DOHH2 (cell line): ENCODE measurements at regions not wholly inside any gene's neighbourhood (a gene's known extent, or its start where the extent isn't known, plus 50 kb on each side); places are given as distances from the start of the nearest gene placed in this dataset.

ENCODE experiments used
- H3F3A ChIP-seq: fragments of 200-600 bp; sonication (generic), shearing (Covaris generic); 2 replicates; pipeline ENCODE4 v1.6.0; 2016; ENCODE audit warnings: antibody characterized with exemption, mild to moderate bottlenecking; ENCODE audit not compliant: control insufficient read depth, insufficient read depth
- H3K27ac ChIP-seq: fragments of 200-600 bp; sonication (generic); 2 replicates; pipeline ENCODE4 v1.5.1; 2014; ENCODE audit warnings: low read depth, mild to moderate bottlenecking, low read length, moderate library complexity
- H3K27me3 ChIP-seq: fragments of 200-600 bp; sonication (generic); 2 replicates; pipeline ENCODE4 v1.6.1; 2014; ENCODE audit warnings: mild to moderate bottlenecking, low read length, mixed read lengths; ENCODE audit not compliant: control insufficient read depth
- H3K36me3 ChIP-seq: fragments of 200-600 bp; sonication (generic); 2 replicates; pipeline ENCODE4 v1.6.1; 2014; ENCODE audit warnings: mild to moderate bottlenecking, low read length, moderate library complexity, mixed read lengths; ENCODE audit not compliant: control insufficient read depth
- H3K4me1 ChIP-seq: fragments of 200-600 bp; sonication (generic); 2 replicates; pipeline ENCODE4 v1.6.1; 2014; ENCODE audit warnings: mild to moderate bottlenecking, low read length, mixed read lengths; ENCODE audit not compliant: control insufficient read depth
- H3K4me2 ChIP-seq: fragments of 200-600 bp; sonication (generic); 2 replicates; pipeline ENCODE4 v1.6.0; 2014; ENCODE audit warnings: mild to moderate bottlenecking, low read length, moderate library complexity
- H3K4me3 ChIP-seq: fragments of 200-600 bp; sonication (generic); 2 replicates; pipeline ENCODE4 v1.5.1; 2014; ENCODE audit warnings: mild to moderate bottlenecking, low read length, mixed read lengths
- H3K79me2 ChIP-seq: fragments of 200-600 bp; sonication (generic); 2 replicates; pipeline ENCODE4 v1.6.1; 2014; ENCODE audit warnings: mild to moderate bottlenecking, low read length, mixed read lengths; ENCODE audit not compliant: control insufficient read depth
- H3K9me2 ChIP-seq: fragments of 200-600 bp; sonication (generic); replicated peaks from 2 replicates; pipeline ENCODE4 v1.6.1; 2014; ENCODE audit warnings: mild to moderate bottlenecking, low read length, mixed read lengths; ENCODE audit not compliant: control insufficient read depth
- H3K9me3 ChIP-seq: fragments of 200-600 bp; sonication (generic); 2 replicates; pipeline ENCODE4 v1.6.1; 2014; ENCODE audit warnings: antibody characterized with exemption, low read length, mixed read lengths; ENCODE audit not compliant: control insufficient read depth, insufficient read depth
- H4K20me1 ChIP-seq: fragments of 200-600 bp; sonication (generic); 2 replicates; pipeline ENCODE4 v1.6.0; 2014; ENCODE audit warnings: low read depth, mild to moderate bottlenecking, antibody characterized with exemption, low read length, moderate library complexity; ENCODE audit not compliant: control insufficient read depth, insufficient read depth
- CTCF ChIP-seq: fragments of 200-600 bp; sonication (generic); IDR thresholded peaks from one replicate; pipeline ENCODE4 v1.5.1; 2014; ENCODE audit warnings: antibody characterized with exemption, mild to moderate bottlenecking, low read depth, low read length; ENCODE audit not compliant: poor library complexity, severe bottlenecking
- EZH2phosphoT487 ChIP-seq: fragments of 200-600 bp; sonication (generic); IDR thresholded peaks from 2 replicates; pipeline ENCODE4 v1.6.1; 2017; ENCODE audit warnings: borderline replicate concordance, mild to moderate bottlenecking, antibody characterized with exemption, low read length, moderate library complexity, mixed read lengths

GRCh38 chr2:239827523-239827890 lies 197.6 kb downstream of the NDUFA10 start:
- H4K20me1 ChIP-seq = no peaks in the 10 kb centered on the region
- H3K27ac ChIP-seq = no peak overlapping the region
- H3K4me2 ChIP-seq = no peak overlapping the region
- no peaks in the 10 kb centered on the region for H3K9me3 ChIP-seq
- TF ChIP-seq EZH2phosphoT487 (no peak), CTCF (no peak)
- H3K79me2 ChIP-seq = no peaks in the 10 kb centered on the region
- H3K27me3 ChIP-seq = no peaks in the 10 kb centered on the region
- no peaks in the 10 kb centered on the region for H3K4me1 ChIP-seq
- H3F3A ChIP-seq = no peaks in the 10 kb centered on the region
- no peaks in the 10 kb centered on the region for H3K9me2 ChIP-seq
- H3K36me3 ChIP-seq = no peaks in the 10 kb centered on the region
- no peak overlapping the region for H3K4me3 ChIP-seq

- TF ChIP-seq CTCF (no peak), EZH2phosphoT487 (no peak)
- Histone ChIP-seq H4K20me1 (no peaks in the 10 kb centered on the region), H3K9me3 (no peaks in the 10 kb centered on the region), H3K4me3 (no peak overlapping the region), H3K27ac (no peak overlapping the region), H3F3A (no peaks in the 10 kb centered on the region), H3K9me2 (no peaks in the 10 kb centered on the region), H3K79me2 (no peaks in the 10 kb centered on the region), H3K27me3 (no peaks in the 10 kb centered on the region), H3K36me3 (no peaks in the 10 kb centered on the region), H3K4me2 (no peak overlapping the region), H3K4me1 (no peaks in the 10 kb centered on the region)
These were observed 198.2 kb downstream of the NDUFA10 start for GRCh38 chr2:239826786-239827522.

GRCh38 chr2:239826376-239826775 lies 198.8 kb downstream of the NDUFA10 start:
- H3K27me3 ChIP-seq = no peaks in the 10 kb centered on the region
- no peak overlapping the region for H3K4me2 ChIP-seq
- no peaks in the 10 kb centered on the region for H3K79me2 ChIP-seq
- no peaks in the 10 kb centered on the region for H3K36me3 ChIP-seq
- no peak overlapping the region for H3K27ac ChIP-seq
- H3F3A ChIP-seq = no peaks in the 10 kb centered on the region
- no peak for TF ChIP-seq CTCF
- TF ChIP-seq EZH2phosphoT487 = no peak
- H3K9me3 ChIP-seq = no peaks in the 10 kb centered on the region
- H4K20me1 ChIP-seq = no peaks in the 10 kb centered on the region
- H3K4me3 ChIP-seq = no peak overlapping the region
- no peaks in the 10 kb centered on the region for H3K9me2 ChIP-seq
- H3K4me1 ChIP-seq = no peaks in the 10 kb centered on the region
